Aorta (tissue), 5 donors: ENCODE measurements at regions not wholly inside any gene's neighbourhood (a gene's known extent, or its start where the extent isn't known, plus 50 kb on each side); places are given as distances from the start of the nearest gene placed in this dataset.

Experiments
- ATAC-seq: fragments of 200-7000 bp; cut with Tn5 transposase; one replicate; pipeline ENCODE4 v1.9.1; 2022; ENCODE audit warnings: moderate library complexity; ENCODE audit not compliant: low FRiP score
- DNase-seq, 2 donors: peaks; one replicate each; pipeline ENCODE4 v3.0.0-alpha.2; 2020
- H3K27ac ChIP-seq, 2 donors: one replicate each; pipeline ENCODE4 v1.5.1; 2013; ENCODE audit warnings: low read length in 2 of 2, mild to moderate bottlenecking in 2 of 2, moderate library complexity in 2 of 2, control low read depth in 1 of 2, inconsistent platforms in 1 of 2, low read depth in 1 of 2
- H3K27me3 ChIP-seq, 2 donors: one replicate each; pipeline ENCODE4 v1.6.1; 2013; ENCODE audit warnings: control low read depth in 1 of 2, low read length in 1 of 2, mild to moderate bottlenecking in 1 of 2, moderate library complexity in 1 of 2; ENCODE audit not compliant: insufficient read depth in 2 of 2, control insufficient read depth in 1 of 2
- H3K36me3 ChIP-seq, 2 donors: one replicate each; pipeline ENCODE4 v1.6.1; 2013; ENCODE audit warnings: control low read depth in 1 of 2, low read length in 1 of 2, mild to moderate bottlenecking in 1 of 2; ENCODE audit not compliant: insufficient read depth in 2 of 2, control insufficient read depth in 1 of 2
- H3K4me1 ChIP-seq, 2 donors: one replicate each; pipeline ENCODE4 v1.6.1; 2013; ENCODE audit warnings: low read length in 2 of 2, control low read depth in 1 of 2, mild to moderate bottlenecking in 1 of 2, moderate library complexity in 1 of 2; ENCODE audit not compliant: insufficient read depth in 2 of 2, control insufficient read depth in 1 of 2
- H3K4me3 ChIP-seq, 2 donors: one replicate each; pipeline ENCODE4 v1.5.1; 2013; ENCODE audit warnings: low read length in 2 of 2, control low read depth in 1 of 2, mild to moderate bottlenecking in 1 of 2
- H3K9me3 ChIP-seq: one replicate; pipeline ENCODE4 v1.6.1; 2013; ENCODE audit warnings: mild to moderate bottlenecking, low read length; ENCODE audit not compliant: control insufficient read depth
- WGBS, 2 donors: extraction: QIAGEN DNeasy Blood & Tissue Kit; methylation state at CpG; one replicate each; pipeline ENCODE4 v1.1.7; 2013; 5-methylcytosine and 5-hydroxymethylcytosine counted together
- intact Hi-C, 2 donors: fragments of 100-400 bp; cut with DNase I; formaldehyde crosslinking; loops; one replicate each; pipeline versions ENCODE4 v1.14.2 to v1.15.0; 2022
- donor health status: healthy with polysubstance abuse.
- donor health status: Bipolar disorder and iron deficiency.
- donor health status: DM: no; HTN: no; CAD: no.
- donor health status: DM: no; HTN: no; CAD: no.
- donor health status: DM: yes; HTN: yes; CAD: no.

DNA sequence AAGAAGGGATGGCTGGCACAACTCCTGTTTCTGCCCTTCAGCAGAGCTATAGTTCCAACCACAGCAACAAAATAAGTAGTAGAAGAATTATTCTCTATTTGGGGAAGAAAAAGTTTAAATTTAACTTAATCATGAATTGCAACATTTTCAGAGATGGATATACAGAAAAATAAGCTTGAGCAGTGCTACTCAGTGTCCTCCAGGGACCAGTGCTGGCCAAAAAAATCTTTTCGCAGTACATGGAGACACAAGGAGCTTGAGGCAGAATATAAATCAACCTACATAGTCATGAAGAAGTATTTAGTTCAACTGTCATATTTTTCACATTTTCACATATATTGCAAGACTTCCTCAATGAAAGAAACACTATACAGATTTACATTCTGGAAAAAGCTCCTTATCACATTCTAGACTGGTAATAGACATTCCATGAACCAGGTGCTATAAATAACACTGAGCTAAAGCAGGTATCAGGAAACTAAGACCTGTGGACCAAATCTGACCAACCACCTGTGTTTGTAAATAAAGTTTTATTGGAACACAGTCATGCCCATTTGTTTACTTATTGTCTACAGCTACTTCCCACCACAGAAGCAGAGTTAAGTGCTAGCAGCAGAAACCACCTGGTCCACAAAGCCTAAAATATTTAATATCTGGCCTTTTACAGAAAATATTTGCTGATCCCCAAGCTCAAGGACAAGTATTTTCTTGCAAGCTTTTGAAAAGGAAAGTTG, 101.9 kb downstream of the RGS21 start:
- 14 to 19% methylated on average over 1 of the region's 1 CpG for WGBS, 2 donors
- intact Hi-C loops = no loop called here
- Histone ChIP-seq H3K9me3 (no peaks in the 10 kb centered on the region), H3K4me3 (no peak overlapping the region), H3K36me3 (no peaks in the 10 kb centered on the region), H3K27me3 (no peaks in the 10 kb centered on the region), H3K27ac (no peak overlapping the region), H3K4me1 (no peaks in the 10 kb centered on the region)
- ATAC-seq = no peak
- DNase-seq = no peak

DNA sequence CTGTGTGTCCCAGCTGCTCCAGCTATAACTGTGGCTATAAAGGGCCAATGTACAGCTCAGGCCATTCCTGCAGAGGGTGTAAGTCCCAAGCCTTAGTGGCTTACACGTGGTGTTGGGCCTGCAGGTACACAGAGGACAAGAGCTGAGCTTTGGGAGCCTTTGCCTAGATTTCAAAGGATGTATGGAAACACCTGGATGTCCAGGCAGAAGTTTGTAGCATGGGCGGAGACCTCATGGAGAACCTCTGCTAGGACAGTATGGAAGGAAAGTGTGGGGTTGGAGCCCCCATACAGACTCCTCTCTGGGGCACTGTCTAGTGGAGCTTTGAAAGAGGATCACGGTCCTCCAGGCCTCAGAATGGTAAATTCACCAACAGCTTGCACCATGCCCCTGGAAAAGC, 113.9 kb downstream of the RGS21 start:
- intact Hi-C loops = no loop called here
- Histone ChIP-seq H3K36me3 (no peaks in the 10 kb centered on the region), H3K4me3 (no peak overlapping the region), H3K27ac (no peak overlapping the region), H3K4me1 (no peaks in the 10 kb centered on the region), H3K27me3 (no peaks in the 10 kb centered on the region), H3K9me3 (peaks cover 6% of the 10 kb centered on the region)
- WGBS, 2 donors = 68 to 75% methylated on average over 3 of the region's 3 CpGs
- no peak for ATAC-seq
- DNase-seq = no peak

DNA sequence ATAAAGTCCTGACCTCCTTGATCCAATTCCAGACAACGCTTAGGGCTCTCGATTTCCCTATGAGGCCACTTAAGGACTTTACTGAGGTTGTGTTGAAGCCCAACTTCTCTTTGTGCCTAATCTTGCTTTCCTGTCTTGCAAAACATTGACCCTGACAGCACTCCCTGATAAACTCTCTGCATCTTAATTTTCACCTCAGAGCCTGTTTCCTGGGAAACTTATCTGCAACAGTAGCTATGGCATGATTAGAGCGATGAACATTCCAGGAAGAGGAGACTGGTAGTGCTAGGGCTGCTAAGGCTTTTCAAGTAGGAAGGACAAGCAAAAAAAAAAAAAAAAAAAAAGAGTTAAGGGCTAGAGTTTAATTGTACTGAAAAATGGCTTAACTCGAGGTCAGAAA, 118.9 kb downstream of the RGS21 start:
- intact Hi-C loops = no loop called here
- WGBS, 2 donors = 82 to 87% methylated on average over 4 of the region's 4 CpGs
- Histone ChIP-seq H3K9me3 (peaks cover 3% of the 10 kb centered on the region), H3K4me3 (no peak overlapping the region), H3K27me3 (no peaks in the 10 kb centered on the region), H3K36me3 (no peaks in the 10 kb centered on the region), H3K4me1 (no peaks in the 10 kb centered on the region), H3K27ac (no peak overlapping the region)
- ATAC-seq (no peak), DNase-seq (no peak)

DNA sequence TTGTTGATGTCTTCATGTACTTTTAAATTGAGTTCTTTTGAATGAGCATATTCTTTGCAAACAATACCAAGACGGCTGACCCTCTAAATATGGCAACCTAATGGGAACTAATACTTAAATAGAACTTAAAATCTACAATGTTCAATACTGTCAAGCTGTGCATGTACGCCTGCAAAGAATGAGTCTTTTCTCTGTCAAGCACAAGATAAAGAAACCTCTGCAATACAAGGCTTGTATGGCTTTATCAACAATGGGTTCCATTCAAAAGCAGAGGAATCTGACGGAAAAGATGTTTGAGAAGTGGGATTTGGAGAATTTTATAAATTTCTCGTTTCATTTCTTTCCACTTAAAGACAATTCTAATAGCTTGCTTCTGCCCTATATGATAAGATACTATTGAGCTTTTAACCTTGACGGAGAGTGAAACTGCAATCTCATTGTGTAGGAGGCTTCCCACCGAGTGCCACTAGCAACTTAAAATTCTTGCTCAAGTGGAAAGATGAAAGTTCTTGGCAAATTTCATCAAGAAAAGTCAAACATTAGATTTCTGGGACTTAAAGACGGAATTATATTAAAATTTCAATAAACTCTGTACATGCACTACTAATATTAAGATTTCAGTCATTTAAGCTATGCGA, 119.8 kb downstream of the RGS21 start:
- ATAC-seq (no peak), DNase-seq (no peak)
- Histone ChIP-seq H3K27me3 (no peaks in the 10 kb centered on the region), H3K27ac (no peak overlapping the region), H3K36me3 (no peaks in the 10 kb centered on the region), H3K4me3 (no peak overlapping the region), H3K4me1 (no peaks in the 10 kb centered on the region), H3K9me3 (no peaks in the 10 kb centered on the region)
- 86 to 88% methylated on average over 8 of the region's 8 CpGs for WGBS, 2 donors
- intact Hi-C loops = no loop called here

DNA sequence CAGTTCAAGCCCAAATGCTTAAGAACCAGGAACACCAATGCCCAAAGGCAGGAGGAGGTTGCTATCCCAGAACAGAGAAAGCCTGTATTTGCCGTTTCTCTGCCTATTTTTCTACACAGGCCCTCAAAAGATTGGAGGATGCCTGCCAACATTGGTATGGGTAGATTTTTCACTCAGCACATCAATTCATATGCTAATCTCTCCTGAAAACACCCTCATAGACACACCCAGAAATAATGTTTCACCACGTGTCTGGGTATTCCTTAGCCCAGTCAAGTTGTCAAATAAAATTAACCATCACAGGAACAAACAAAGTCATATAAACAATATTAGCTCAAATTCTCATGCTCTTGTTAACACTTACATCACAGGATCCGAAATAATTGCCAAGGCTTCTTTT, 121.9 kb downstream of the RGS21 start:
- ATAC-seq = no peak
- no peak overlapping the region for H3K4me3 ChIP-seq
- H3K27ac ChIP-seq = no peak overlapping the region
- no peaks in the 10 kb centered on the region for H3K4me1 ChIP-seq
- intact Hi-C loops = no loop called here
- H3K9me3 ChIP-seq = no peaks in the 10 kb centered on the region
- no peak for DNase-seq
- WGBS, 2 donors = 62 to 69% methylated on average over 3 of the region's 3 CpGs
- no peaks in the 10 kb centered on the region for H3K36me3 ChIP-seq
- no peaks in the 10 kb centered on the region for H3K27me3 ChIP-seq

DNA sequence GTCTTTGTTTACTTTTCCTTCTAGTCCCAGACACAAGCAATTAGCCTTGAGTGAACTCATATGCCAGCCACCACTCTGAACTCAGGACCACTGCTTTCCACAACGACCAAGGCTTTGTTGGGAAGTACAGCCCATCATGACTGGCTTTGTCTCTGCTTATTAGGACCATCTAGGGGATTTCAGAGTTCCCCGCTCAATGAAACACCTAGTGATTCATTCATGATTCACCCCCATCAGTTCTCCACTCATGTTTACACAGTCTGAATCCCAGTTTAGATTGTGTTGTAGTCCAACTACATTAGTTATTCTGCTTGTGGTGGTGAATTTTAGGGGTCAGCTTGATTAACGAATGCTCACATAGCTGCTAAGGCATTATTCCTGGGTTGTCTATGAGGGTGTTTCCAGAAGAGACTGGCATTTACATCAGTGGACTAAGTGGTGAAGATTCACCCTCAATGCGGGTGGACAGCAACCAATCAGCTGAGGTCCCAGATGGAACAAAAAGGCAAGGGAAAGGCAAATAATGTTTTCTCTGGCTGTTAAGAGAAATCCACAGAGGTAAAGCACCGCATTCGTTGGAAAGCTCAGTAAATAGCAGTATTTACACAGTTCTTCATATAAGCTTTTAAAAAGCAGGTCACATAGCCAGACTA, 122.7 kb downstream of the RGS21 start:
- no peak overlapping the region for H3K4me3 ChIP-seq
- DNase-seq = no peak
- 76 to 77% methylated on average over 6 of the region's 6 CpGs for WGBS, 2 donors
- H3K27me3 ChIP-seq = no peaks in the 10 kb centered on the region
- H3K27ac ChIP-seq = no peak overlapping the region
- H3K9me3 ChIP-seq = no peaks in the 10 kb centered on the region
- ATAC-seq = no peak
- intact Hi-C loops = no loop called here
- H3K36me3 ChIP-seq = no peaks in the 10 kb centered on the region
- no peaks in the 10 kb centered on the region for H3K4me1 ChIP-seq

DNA sequence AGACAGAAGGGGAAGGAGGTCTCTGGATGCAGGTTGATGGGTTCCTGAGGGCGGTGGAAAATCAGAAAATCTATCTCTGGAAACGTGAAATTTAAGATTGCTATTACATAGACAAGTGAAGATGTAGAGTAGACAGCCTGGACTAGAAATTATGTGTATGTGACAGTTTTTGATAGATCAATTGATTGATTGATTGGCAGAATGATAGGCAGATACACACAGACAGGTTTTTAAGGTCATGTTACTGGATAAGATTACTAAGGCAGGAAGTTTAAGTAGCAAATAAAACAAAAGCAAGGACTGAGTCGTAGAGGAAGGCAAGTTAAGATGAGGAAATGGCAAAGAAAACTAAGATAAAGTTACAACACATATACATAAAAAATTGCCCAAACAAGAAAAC, 124.7 kb downstream of the RGS21 start:
- intact Hi-C loops = no loop called here
- Histone ChIP-seq H3K27ac (no peak overlapping the region), H3K27me3 (no peaks in the 10 kb centered on the region), H3K4me1 (no peaks in the 10 kb centered on the region), H3K9me3 (no peaks in the 10 kb centered on the region), H3K4me3 (no peak overlapping the region), H3K36me3 (no peaks in the 10 kb centered on the region)
- 72 to 73% methylated on average over 3 of the region's 3 CpGs for WGBS, 2 donors
- ATAC-seq (no peak), DNase-seq (no peak)

DNA sequence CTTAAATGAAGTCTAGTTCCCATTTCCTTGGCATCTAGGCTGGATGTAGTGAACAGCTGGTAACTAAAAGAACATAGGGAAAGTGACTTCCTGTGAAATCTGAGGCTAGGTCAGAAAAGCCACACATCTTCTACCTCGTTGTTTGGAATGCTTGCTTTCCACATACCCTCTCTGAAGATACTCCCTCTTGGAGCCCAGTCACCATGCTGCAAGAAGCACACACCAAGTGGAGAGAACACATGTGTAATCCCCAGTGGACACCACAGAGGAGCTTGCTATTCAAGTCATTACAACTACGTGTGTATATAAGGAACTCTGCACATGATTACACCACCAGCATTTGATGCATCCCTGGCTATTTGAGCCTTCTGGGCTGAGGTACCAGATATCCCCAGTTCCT, 125.9 kb downstream of the RGS21 start:
- DNase-seq (no peak), ATAC-seq (no peak)
- H3K4me1 ChIP-seq = no peaks in the 10 kb centered on the region
- H3K4me3 ChIP-seq = no peak overlapping the region
- H3K27me3 ChIP-seq = no peaks in the 10 kb centered on the region
- WGBS, 2 donors = 27 to 29% methylated on average over 2 of the region's 2 CpGs
- intact Hi-C loops = no loop called here
- H3K27ac ChIP-seq = no peak overlapping the region
- no peaks in the 10 kb centered on the region for H3K36me3 ChIP-seq
- no peaks in the 10 kb centered on the region for H3K9me3 ChIP-seq

DNA sequence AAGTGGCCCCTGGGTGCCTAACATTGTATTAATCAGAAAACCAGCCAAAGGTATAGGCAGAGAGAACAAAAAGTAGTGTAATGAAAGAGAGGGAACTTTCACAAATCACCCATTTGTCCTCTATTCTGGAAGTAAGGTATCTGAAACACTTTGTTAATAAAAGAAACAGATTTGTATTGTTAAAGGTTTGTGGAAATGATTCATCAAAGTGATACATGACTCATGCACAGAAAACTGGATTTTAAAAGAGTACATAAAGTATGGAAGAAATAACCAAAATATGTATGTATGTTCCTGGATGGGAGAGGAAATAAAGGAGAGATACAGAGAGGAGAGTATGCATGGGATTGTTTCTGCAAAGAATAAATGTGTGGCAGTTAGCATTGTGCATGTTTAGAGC, 126.8 kb downstream of the RGS21 start:
- no peak for ATAC-seq
- intact Hi-C loops = no loop called here
- H3K9me3 ChIP-seq = no peaks in the 10 kb centered on the region
- H3K27ac ChIP-seq = no peak overlapping the region
- H3K4me1 ChIP-seq = no peaks in the 10 kb centered on the region
- no peaks in the 10 kb centered on the region for H3K36me3 ChIP-seq
- H3K4me3 ChIP-seq = no peak overlapping the region
- no peak for DNase-seq
- H3K27me3 ChIP-seq = no peaks in the 10 kb centered on the region
